GM21528 (cell line): ENCODE measurements at regions not wholly inside any gene's neighbourhood (a gene's known extent, or its start where the extent isn't known, plus 50 kb on each side); places are given as distances from the start of the nearest gene placed in this dataset.

Experiments used
- ATAC-seq: cut with Tn5 transposase; IDR thresholded peaks from one replicate; pipeline ENCODE4 v1.9.1; 2021; ENCODE audit warnings: mild to moderate bottlenecking, moderate library complexity; ENCODE audit not compliant: unreplicated experiment, low FRiP score

DNA sequence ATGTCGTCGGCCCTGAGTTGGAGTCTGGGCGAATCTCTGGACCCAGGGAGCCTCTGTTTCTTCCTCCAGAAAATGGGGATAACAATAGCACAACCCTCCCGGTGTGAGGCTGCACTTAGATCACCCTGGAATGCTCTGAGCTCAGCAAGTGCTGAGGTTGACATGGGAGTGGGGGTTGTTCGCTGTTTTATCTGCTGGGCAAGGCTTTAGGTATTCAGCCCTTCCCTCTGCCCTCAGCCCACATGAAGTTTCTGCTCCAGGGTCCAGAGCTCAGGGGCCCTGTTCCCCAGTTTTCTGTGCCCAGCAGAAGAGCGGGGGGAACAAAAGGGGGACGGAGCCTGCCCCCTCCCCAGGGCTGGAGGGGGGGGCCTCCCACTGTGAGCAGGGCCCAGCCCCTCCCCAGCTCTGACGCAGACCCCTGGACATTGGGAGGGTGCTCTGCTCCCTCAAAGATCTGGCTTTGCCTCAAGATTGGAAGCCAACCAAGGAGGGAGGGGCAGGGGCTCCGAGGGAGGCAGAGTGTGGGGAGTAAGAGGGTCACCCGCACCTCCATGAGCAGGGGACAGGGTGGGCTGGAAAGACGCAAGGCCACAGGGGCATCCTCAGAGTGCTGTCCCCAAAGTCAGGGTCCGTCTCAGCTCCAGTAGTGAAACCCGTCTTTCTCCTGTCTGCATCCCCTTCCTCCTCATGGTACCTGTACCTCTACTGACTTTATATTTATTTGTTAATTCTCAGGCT lies 215.6 kb downstream of the C9orf50 start:
- ATAC-seq, result no peak

DNA sequence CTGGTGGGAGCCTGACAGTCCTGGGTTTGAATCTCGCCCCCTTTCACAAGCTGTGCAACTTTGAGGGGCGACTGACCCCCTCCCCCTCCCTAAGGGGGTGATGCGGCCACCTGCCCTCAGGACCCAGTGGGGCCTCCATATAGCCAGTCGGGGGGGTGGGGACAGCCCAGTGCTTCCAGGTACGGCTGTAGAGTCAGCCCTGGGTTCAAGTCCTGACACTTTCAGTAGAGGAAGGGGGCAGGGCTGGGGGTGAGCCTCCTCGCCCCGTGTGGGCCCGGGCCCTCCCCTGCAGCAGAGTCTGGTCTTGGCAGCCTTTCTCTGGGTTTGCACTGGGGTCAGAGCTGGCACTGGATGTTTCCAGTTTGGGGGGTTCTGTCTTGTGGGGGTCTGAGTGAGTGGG lies 216.3 kb downstream of the C9orf50 start:
- no peak for ATAC-seq

DNA sequence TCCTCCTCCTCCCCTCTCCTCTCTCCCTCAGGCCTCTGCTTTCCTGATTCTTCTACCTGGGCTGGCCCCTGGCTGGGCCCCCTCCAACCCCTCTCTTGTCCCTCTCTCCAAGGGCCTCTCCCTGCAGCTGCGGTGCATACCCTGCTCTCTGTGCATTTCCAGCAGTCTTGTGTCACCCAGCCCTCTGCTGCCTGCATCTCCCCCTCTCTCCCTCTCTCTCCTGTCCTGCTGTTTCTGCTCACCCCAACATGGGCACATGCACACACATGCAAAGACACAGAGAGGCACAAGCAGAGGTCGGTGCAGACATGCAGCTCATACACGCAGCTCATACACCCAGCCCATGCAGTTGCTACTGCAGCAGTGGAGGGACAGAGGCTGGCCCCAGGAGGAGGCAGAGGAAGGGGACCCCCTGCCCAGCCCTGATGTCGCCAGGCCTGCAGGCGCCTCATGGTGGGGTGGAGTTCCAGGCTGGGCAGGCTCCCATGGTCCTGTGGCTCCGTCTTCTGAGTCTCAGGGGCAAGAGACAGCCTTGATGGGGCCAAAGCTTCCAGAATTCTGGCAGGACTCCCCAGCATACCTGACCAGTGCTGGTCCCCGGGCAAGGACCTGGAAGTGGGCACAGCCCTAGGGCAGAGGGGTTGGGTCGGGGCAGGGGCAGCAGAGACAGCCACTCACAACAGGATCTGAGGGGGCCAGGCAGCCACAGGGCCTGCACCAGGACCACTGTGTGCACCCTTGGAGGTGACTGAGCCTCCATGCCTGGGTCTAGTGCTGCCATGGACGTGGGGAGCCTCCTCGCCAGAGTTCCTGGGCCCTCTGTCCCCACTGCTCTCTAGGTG lies 216.9 kb downstream of the C9orf50 start:
- no peak for ATAC-seq

DNA sequence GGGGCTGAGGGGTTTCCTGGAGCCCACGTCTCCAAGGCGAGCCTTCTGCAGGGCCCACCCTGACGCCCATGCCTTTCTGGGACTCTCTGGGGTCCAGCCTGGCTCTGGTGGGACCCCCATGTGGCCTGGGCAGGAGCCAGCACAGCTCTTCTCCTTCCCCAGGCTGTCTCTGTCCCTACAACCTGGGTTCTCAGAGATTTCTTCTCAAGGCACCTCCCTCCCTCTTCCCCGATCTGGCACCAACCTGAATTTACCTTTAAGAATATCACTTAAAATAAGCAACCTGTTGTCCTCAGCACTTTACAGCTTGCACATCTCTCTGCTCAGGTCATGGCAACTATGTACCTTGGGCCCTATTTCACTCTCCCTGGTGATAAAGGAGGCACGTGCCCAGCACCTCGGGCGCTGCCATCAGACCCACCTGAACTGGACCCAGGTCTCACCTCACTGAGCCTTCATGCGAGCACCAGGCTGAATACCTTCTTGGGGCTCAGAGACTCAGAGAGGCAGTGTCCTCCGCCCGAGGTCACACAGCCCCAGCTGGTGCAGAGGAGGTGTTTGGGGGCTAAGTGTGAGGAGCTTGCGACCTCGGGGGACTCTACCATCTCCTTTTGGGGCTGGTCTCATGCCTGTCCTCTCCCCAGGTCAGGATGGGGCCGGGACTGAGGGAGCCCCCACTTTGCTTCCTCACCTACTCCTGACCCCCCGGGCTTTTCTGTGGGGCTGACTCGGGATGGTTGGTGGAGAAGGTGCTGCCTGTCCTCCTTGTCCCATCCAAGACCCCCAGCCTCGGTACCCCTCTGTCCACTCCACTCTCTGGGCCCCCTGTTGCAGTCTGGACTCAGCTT lies 217.7 kb downstream of the C9orf50 start:
- no peak for ATAC-seq

DNA sequence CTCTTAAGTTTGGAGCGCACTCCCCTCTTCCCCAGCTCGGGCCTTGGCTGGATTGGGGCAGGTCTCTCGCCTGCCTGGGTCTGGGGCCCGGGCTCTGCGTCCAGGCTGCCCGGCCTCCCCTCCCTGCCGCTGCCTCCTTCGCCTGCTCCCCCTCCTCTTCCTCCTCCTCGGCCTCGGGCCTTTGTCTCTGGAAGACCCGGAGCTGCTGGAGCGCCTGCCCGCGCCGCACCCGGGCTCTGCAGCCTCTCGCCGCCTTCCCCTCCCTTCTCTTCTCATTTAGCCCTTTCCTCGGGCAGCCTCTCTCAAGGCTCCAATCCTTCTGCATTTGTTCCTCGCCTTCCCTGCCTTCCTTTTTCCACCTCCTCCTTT lies 218.5 kb downstream of the C9orf50 start:
- ATAC-seq, result no peak

DNA sequence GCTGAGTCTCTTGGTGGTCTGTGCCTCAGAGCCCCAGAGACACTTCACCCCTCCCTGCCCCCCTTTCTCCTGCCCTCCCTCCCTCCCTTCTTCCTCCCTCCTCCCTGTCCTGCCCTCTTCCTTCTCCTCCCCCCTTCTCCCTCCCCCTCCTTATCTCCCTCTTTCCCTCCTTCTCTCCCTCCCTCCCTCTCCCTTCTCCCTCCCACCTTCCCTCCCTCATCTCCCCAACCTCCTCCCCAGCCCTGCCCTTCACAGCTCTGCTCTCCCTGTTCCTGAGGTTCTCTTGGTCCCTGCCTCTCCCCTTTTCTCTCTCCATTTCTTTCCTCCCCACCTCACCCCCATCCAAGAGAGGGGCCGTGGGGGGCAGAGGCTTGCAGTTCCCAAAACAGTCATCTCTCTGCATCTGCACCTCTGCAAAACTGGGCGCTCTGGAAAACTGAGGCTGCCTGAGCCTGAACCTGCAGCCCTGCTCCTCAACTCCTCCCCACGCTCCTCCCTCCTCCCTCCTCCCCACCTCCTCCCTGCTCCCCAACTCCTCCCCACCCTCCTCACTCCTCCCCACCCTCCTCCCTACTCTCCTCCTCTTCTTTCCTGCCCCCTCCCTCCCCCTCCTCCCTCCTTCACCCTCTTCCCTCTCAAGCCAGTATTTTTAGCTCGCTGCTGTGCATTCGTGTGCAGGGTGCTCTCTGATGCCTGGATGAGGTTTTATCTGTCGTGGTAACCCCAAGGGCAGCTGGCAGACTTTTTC lies 219.1 kb downstream of the C9orf50 start:
- no peak for ATAC-seq

DNA sequence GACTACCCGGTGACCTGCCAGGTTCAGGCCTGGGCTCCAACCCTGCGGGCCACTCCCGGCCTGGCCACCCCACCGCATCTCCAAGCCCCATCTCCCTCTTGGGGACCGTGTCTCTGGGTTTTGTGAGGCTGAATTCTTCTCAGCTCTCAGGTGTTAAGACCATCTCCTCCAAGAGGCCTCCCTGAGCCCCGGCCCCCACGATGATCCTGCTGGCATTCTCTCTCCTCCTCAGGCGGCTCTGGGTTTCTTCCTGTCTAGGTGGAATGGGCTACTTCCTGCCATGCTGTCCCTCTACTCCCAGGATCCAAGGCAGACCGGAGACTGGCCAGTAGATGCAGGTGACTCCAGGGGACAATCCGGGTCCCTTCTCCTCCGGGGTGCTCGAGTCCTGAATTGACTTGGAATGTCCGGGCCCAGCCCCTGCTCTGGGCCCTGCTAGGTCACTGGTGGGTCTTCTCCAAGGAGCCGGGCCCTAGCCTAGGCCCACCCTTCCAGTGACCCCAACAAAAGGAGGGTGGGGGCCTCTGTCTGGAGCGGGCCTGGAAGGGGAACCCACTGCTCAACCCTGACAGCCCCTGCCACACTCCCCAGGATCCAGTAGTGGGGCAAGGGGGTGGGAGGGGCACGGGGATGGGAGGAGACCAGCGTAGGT lies 219.8 kb downstream of the C9orf50 start:
- no peak for ATAC-seq

DNA sequence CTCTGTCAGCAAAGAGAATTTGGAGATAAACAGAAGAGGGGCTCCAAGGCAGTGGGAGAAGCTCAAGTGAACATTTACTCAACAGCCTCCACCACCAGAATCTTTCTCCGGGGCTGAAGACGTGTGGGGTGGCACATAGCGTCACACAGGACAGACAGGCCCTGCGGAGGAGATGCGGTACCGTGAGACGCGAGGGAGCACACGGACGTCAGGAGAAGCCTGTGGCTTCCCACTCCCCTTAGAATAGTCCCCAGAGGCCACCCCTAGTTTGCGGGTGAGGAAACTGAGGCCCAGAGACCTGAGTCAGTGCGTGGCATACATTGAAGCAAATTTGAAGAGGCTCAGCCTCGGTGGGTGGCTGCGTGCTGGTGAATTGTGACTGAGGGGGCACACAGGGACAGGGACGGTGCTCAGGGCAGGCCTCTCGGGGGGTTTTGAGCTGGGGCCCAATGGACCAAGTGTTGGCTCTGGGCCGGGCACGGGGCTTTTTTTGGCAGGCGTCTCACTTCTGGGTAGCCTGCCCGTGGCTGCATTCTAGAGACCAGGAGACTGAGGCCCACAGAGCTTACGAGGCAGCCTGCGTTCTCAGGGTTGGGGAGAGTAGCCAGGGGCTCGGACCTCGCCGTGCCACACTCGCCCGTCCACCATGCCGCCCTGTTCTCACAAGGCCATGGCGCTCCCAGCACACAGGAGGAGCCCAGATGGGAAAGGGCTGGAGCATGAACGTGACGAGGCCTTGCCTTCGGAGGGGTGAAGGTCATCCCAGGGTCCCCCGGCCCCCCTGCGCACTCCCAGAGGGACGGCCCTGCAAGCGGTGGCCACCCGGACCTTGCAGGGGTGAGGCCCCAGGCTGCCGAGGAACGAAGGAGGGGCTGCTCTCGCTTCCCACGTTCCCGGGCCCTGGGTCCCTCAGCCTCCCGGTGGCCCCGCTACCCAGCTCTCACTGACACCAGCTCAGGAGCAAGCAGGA lies 220.6 kb downstream of the C9orf50 start:
- ATAC-seq, result no peak

DNA sequence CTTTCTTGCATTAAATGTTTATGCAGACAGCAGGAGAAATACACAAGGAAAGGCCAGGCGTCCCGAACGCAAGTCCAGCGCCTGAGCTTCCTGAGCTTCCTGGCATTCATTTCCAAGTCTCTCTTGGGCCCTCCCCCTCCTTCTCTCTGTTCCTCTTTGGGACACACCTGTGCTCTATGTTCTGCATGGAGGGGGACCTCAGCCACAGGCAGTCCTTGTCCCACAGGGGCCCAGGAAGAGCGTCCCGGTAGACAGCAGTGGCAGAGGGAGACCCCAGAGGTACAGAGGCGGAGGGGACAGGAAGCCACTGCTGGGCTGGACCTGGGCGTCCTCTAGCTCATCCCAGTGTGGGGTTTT lies 221.3 kb downstream of the C9orf50 start:
- no peak for ATAC-seq

DNA sequence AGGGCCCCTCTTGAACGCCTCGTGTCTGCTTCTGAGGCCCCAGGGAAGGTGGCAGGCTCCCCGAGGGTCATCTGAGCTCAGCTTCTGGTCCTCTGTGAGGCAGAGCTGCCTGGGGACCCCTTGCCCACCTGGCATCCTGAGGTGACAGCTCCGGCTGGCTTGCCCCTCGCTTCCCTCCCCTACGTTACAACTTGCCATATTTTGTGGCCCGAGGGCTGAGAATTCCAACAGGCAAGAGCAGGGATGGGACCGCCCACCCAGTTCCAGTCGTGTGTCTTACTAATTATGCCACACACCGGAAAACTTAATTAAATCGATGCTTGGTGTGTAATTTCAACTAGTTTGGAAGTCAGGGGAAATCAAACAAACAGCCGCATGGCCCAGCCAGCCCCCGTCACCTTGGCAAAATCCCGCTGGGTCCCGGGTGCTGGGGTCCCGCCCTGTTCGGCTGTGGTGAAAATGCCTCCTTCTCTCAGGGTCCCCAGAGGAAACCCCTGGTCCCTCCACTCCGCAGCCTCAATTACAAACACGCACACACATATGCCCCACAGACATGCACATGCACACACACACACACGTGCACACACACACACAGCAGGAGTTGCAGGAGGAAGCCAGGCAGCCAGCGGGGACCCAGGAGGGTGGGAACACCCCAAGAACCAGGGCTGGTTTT lies 221.0 kb upstream of the IER5L start:
- no peak for ATAC-seq

DNA sequence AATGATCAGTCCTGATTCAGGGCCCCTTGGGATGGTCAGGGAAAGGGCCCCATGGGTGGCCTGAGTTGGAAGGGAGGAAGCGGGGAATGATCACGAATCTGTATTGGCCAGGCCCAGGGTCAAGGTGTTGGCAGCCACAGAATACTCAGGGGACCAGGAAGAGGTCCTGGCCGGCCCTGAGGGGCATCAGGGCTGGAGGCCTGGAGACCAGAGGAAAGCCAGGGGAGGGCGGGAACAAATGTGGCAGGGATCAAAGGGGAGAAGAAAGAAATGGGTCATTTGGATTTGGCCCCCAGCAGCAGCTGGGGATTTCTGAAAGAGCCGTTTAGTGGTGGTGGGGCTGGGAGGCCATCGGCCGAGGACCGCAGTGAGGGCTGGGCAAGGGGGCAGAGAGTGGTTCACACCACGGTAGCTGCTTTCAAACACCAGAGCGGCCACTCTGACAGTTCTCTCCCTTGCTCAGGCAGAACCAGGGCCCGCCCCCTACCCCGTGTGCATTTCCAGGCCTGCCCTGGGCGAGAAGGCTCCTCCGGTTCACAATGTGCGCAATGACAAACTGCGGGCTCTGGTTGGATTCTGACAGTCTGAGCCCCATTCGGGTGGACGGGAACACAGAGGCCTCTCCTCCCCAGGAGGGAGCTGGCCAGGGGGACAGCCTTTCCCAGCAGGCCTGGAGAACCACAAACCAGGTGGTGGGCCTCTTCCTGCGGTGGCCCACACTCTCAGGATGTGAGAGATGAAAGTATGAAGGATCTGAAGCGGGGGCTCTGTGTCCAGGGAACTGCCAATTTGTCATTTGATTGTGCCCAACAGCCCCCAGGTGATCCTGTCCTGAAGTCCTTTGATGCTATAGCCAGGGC lies 220.3 kb upstream of the IER5L start:
- ATAC-seq, result no peak

DNA sequence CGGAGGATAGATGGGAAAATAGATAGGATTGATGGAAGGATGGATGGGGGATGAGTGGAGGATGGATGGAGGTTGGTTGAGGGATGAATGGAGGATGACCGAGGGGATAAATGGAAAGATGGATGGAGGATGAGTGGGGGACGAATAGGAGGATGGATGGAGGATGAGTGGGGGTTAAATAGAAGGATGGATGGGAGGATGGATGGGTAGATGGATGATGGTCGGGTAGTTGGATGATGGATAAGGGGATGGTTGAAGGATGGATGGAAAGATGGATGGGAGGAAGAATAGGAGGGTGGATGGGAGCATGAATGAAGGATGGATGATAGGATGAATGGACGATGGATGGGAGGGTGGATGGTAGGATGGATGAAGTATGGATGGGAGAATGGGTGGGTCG lies 219.3 kb upstream of the IER5L start:
- ATAC-seq, result no peak

DNA sequence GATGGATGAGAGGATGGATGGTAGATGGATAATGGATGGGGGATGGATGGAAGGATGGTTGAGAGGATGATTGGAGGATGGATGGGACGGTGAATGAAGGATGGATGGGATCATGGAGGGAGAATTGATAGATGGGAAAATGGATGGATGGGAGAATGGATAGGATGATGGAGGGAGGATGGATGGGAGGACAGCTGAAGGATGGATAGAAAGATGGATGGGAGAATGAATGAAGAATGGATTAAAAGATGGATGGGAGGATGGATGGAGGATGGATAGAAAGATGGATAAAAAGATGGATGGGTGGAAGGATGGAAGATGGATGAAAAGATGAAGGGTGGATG lies 218.3 kb upstream of the IER5L start:
- ATAC-seq, result no peak

DNA sequence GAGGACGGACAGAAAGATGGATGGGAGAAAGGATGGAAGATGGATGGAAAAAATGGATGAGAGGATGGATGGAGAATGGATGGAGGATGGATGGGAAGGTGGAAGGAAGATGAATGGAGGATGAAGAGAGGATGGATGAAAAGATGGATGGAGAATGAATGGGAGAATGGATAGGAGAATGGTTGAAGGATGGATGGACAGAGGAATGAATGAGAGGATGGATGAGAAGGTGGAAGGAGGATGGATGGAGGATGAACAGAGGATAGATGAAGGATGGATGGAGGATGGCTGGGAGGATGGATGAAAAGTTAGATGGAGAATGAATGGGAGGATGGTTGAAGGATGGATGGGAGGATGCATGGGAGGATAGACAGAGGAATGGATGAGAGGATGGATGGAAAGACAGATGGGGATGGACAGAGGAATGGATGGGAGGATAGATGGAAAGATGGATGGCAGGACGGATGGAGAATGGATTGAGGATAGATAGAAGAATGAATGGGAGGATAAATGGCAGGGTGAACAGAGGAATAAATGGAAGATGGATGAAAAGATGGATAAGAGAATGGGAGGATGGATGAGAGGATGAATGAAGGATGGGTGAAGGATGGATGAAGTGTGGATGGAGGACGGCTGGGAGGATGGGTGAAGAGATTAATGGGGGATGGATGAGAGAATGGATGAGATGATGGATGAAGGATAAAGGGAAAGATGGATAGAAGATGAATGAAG lies 217.7 kb upstream of the IER5L start:
- ATAC-seq, result no peak

DNA sequence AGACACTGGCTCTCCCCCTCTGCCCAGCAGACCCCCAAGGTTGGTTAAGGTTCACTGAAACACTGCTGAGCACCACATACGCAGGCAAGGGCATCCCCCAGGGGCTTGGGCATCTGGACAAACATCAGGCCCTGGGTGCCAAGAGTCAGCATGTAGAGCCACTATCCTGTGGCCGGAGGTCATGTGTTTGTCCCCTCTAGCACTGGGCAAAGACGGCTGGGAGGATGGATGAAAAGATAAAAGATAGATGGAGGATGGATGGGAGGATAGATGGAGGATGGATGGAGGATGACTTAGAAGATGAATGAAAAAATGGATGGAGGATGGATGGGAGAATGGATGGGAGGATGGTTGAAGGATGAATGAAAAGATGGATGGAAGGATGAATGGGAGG lies 216.8 kb upstream of the IER5L start:
- ATAC-seq, result no peak

DNA sequence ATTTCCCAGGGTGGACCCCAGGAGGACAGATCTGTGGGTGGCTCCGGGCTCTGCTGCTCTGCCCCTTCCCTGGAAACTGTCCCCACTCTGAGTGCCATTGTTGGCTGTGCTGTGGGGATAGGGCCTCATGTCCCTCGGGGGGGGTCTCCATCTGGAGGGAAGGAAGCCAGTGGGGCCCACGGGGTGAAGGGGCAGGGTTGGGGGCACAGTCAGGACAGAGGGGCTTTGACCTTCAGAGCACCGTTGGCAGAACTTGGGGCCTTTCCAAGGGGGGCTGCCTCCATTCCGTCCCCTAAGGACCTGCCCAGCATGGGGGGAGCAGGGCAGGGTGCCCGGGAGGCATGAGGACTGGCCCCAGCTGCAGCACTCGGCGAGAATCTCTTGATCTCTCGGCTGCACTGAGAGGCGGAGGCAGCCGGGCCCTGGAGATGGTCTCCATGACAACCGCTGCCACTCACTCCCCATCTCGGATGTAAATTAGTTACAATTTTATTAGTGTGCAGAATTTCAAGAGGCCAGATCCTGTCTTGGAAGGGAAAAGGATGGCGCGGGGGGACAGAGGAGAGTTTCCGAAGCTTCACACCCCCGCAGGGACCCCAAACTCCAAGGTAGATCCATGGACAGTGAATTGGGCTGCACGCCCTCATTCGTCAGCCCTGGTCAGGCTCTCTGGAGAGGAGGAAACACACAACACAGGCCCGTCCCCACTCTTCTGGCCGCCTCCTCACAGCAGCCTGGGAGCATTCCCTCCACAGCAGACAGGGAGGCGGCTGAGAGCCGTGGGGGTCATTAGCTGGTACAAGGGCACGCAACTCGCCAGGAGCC lies 216.2 kb upstream of the IER5L start:
- ATAC-seq, result no peak
